ENCODE measurements at regions not wholly inside any gene's neighbourhood (a gene's known extent, or its start where the extent isn't known, plus 50 kb on each side); places are given as distances from the start of the nearest gene placed in this dataset.

DNA sequence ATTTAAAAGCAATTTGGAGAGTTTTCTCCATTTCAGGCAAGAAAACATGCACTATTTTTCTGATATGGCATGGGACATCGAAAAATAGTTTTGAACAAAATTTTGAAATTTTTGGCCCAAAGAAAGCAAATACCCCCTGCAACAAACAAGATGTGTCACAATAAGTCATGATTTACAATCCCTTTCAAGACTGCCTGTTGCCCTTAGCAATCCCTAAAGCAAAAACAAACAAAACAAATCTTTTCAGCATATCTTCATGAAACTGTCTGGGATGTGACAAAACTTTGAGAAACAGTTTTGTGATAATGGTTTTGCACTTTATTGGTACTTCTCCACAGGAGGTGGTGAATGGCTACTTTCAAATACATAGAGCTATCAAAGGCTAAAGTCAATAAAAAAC lies 1888.7 kb upstream of the PIK3C3 start:
- no peak for DNase-seq

DNA sequence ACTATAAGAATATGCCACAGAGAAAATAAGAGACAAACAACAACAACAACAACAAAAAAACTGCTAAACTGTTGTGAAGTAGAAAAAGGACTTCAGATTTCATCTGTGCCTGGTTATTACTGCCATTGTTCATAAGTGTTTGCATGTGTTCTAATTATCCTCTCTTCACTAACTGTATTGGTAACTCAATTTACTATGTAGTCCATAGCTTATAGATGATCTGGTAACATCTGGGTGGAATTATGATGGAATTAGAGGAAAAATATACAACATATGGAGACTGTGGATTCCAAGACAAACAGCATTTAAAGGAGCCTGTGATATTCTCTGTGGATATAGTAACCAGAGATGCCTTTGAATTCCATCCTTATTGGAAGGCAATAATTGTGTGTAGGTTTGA lies 1891.5 kb upstream of the PIK3C3 start:
- DNase-seq, result no peak

DNA sequence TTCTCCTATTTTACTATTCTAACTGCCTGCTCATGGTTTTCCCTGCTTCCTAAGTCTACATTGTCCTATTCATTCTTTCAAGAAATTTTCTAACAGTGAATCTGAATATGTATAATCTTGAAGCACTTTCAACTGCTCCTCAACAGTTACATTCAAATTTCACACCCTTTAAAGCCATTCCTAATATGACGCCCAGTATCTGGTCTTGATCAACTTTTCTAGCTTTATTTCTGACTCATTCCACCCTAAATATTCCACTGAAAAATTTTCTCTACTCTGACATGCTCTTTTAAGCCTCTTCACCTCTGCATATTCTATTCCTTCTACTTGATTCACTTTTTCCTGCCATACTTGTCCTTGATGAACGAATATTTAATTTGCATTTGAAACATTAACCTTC lies 1893.9 kb upstream of the PIK3C3 start:
- DNase-seq, result no peak

DNA sequence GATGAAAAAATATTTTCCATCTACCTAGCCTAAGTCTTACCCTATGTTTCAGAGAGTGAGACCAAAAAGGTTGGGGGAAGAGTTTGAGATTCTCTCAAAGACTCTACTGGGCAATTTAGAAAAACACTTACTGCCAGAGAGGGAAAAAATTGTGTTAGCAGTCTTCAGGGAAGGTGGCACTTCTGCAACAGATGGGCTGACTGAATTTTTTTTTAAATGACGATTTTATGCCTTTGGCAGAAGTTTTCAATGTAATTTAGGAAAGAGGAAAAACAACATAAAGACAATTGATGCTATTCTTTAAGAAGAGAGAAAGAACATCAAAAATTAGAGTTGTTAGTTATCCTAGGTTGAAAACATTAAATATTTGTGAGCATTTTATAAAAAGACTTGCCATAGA lies 1894.5 kb upstream of the PIK3C3 start:
- no peak for DNase-seq

GRCh38 chr18:40058811-40059570 lies 1896.0 kb upstream of the PIK3C3 start:
- DNase-seq, result no peak

GRCh38 chr18:40056079-40056692 lies 1898.8 kb upstream of the PIK3C3 start:
- peak; percentile 84 for DNase-seq

DNA sequence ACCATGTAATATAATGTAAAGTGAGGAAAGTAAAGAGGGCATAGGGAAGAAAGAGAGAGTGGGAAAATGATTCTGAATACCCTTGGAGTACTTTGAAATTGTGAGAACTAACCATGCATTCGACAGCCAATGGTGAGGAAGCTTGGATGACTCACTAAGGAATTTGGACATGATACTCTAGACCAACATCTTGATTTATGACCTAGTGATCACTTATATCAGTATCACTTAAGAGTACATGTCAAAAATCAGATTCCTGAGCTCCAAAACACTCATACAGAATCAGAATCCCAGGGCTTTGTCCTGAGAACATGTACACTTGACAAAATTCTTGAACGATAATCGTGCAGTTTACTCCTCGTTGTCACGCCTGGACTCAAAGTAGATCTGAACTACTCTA lies 1899.8 kb upstream of the PIK3C3 start:
- DNase-seq, result no peak

GRCh38 chr18:40049716-40050115 lies 1905.3 kb upstream of the PIK3C3 start:
- no peak for DNase-seq

- DNase-seq, result no peak
These were observed 1906.0 kb upstream of the PIK3C3 start for GRCh38 chr18:40048886-40049650.

GRCh38 chr18:40048253-40048652 lies 1906.8 kb upstream of the PIK3C3 start:
- no peak for DNase-seq

DNA sequence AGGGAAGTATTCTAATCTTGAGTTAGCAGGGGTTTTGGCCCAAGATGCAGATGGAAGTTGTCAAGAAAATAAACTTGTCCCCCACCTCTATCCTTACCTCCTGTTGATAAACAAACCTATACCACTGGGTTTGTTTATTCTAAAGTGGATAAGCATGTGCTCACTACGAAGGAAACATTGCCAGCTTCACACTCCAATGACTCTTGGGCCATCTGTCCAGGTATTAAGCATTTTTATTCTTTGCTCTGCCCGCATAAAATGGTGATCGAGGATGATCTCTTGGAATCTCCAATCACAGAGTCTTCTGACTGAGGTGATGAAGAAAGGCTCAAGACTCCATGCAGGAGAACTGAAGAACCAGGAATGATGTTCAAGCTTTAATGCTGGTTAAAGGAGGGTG lies 1908.4 kb upstream of the PIK3C3 start:
- DNase-seq, result no peak

DNA sequence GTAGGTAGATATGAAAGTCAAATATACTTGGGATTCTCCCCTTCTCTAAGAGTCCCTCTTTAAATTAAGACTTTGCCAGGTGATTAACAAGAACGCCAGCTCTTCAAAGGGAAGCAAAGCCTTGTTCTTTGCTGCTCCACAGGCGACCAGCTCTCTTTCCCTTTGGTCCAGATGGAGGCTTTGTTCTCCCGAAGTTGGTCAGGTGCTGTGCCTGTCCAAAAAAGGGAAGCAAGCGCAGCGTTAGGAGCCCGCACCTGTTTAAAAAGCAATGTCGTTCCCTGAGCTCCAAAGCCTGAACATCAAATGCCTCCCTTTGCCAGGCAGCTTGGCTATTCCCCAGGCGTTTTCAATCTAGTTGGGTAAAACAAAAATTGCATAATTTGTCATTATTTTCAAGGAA lies 1913.1 kb upstream of the PIK3C3 start:
- no peak for DNase-seq

GRCh38 chr18:40040574-40040973 lies 1914.5 kb upstream of the PIK3C3 start:
- DNase-seq, result no peak

- DNase-seq, result no peak
These were observed 1917.7 kb upstream of the PIK3C3 start for GRCh38 chr18:40037356-40037755.

DNA sequence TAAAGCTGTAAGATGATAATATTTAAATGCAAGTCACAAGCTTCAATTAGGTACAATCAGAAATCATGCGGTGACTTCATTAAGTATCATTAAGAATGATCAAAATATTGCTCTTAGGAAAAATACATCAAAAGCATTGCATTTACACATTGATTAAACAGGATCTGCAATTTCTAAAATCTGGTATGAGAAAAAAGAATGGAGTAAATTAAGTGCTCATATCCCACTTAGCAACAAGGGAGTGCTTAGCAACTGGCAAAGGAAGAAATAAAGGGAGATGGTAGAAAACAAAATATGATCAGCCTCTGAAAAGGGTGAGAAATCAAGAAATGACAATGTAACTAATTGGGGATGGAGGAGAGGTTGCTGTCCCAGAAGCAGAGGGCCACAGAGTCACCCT lies 1918.2 kb upstream of the PIK3C3 start:
- no peak for DNase-seq

DNA sequence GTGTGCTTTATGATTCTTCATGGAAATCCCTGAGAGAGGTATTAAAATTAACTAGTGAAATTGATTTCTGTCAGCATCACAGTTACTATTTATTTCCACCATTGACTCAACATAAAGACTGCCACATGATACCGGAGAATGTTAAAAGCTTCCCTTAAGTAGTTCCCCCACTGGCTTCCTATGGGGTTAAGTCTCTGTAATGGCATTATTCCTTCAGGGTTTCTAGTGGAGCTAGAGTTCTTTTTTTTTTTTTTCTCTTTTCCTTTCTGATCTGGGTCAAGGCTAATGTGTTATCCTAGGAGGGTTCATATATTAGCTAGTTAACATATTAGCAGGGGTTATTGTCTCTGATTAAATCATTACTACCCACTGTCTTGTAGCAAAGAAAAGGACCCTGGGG lies 1919.1 kb upstream of the PIK3C3 start:
- no peak for DNase-seq

- DNase-seq, result no peak
These were observed 1923.0 kb upstream of the PIK3C3 start for GRCh38 chr18:40032076-40032475.

DNA sequence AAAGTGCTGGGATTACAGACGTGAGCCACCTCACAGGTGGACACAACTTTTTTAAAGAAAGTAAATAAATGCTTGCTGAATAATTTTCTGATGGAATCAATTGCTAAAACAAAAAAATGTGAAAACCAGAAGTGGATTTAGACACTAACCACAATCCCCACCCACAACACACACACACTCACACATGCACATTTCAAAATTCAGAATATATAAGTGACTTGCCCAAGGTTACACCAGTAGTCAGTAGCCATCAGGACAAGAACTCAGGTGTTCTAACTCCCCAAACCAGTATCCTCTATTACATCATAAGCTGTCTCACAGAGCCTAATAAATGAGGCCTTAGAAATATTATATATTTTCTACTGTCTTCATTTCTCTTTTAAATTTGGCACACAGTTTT lies 1923.6 kb upstream of the PIK3C3 start:
- no peak for DNase-seq

DNA sequence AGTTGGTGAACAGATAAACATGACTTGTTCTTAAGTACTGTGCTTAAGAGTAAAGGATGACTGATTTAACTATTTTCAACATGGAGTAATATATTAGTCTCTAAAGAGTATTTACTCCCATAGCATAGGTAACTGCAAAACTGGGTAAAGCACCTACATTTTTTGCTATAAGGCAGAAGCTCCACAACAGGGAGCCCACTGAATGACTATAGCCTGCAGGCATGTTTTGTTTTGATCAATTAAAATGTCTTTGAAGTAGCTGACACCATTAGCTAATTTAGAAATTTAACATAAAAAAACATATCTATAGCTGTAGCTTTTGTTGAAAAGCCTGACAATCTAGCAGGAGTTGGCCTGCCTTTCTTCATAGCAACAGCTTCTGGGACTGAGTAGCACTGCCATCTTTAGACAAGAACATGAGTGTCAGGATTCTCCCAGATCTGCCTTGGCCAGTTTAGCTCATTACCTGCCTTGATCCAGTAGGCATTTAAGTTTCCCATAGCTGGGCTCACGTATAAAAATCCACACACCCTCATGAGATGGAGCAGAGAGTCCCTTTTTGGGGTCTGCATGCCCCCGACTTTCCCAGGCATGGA lies 1935.1 kb upstream of the PIK3C3 start:
- no peak for DNase-seq

- DNase-seq, result no peak
These were observed 1936.8 kb upstream of the PIK3C3 start for GRCh38 chr18:40018266-40018665.

DNA sequence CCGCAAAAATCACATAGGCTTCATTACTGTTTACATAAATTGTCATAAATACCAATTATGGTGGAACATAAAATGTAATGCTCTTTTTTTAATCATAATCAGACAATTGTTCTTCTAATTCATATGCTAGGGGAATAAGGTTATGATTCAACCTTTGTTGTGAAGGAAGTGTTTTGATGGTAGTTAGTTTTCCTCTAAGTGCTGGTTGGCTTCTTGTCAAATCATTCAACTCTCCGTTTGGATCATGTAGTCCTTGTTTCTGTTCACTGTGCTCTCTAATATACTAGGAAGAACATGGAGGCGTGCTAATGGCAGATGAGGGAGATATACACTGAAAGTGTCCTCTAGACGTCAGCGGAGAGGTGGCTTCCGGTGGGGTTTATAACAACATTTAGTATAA lies 1938.0 kb upstream of the PIK3C3 start:
- no peak for DNase-seq

- no peak for DNase-seq
These were observed 1938.6 kb upstream of the PIK3C3 start for GRCh38 chr18:40016405-40016804.

- DNase-seq, result no peak
These were observed 1941.9 kb upstream of the PIK3C3 start for GRCh38 chr18:40013001-40013609.

All from NCI-H1092 treated with DMSO at 0.1 percent for 48 hours (cell line).